ENCODE measurements at regions not wholly inside any gene's neighbourhood (a gene's known extent, or its start where the extent isn't known, plus 50 kb on each side); places are given as distances from the start of the nearest gene placed in this dataset.
"Not testable (repeated sequence)": the region's sequence is repeated elsewhere in the genome, so short reads cannot be mapped to it uniquely, and the experiment has no call there.

- no peak for DNase-seq (ENCODE audit: low read depth)
Measured at GRCh38 chr13:39893808-39894207, 238.3 kb downstream of the COG6 start.

DNA sequence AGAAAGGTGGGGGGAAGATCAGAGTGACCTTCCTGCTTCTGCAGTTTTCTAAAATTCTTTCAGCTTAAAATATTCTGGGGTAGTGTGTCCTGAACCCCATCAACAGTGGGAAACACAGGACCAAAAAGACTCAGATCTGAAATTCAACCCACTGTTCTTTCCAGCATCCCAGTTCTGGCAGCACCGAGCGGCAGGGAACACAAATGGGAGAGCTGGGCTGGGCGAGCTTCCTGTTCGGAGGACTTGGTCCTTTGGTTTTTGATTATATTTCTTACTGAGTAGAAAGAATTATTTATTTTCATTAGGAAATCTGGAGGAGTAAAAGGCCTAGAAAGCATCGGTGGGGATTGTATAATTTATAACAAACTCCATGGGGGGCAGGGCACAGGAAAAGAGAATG lies 239.1 kb downstream of the COG6 start:
- no peak for DNase-seq (ENCODE audit: low read depth)

DNA sequence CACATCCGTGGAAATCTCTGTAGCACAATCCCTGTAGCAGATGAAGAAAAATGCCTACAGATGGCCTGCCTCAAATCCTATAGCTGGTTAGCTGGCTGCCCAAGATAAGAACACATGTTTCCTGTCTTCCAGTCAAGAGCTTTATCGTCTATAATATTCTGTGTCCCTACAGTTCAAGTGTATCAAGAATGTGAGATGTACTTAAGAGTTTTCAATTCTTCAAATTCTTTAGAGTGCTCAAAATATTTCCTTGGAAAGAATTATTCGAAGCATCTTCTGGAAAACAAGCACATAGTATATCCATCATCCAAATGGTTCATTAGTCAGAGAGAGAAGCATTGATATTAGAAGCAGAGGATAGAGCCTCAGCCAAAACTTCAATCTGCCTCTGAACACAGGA lies 239.8 kb downstream of the COG6 start:
- DNase-seq (ENCODE audit: low read depth) = no peak

GRCh38 chr13:39897636-39898035 lies 242.2 kb downstream of the COG6 start:
- no peak for DNase-seq (ENCODE audit: low read depth)

GRCh38 chr13:39900106-39900750 lies 244.8 kb downstream of the COG6 start:
- DNase-seq (ENCODE audit: low read depth) = no peak

- DNase-seq (ENCODE audit: low read depth) = no peak
Measured at GRCh38 chr13:39904959-39905358, 249.5 kb downstream of the COG6 start.

GRCh38 chr13:39909634-39910033 lies 254.2 kb downstream of the COG6 start:
- DNase-seq (ENCODE audit: low read depth) = no peak

DNA sequence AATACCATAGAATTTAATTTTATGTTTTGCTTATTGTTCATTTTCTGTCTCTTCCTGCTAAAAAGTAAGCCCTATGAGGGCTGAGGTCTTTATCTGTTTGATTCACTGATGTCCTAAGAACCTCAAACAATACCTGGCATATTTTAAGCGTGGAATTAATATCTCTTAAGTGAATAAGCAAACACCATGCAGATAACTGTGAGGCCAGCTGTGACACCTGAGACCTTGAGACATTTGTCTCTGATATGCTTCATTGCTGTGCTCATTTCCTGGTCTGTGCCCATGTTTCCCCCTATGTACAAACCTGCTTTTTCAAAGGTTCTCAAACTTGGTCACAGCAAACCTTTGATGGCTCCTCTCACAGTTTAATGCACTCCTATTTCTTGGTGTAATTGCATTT lies 254.6 kb downstream of the COG6 start:
- DNase-seq (ENCODE audit: low read depth) = no peak

- DNase-seq (ENCODE audit: low read depth) = no peak
Measured at GRCh38 chr13:39910833-39911232, 255.4 kb downstream of the COG6 start.

DNA sequence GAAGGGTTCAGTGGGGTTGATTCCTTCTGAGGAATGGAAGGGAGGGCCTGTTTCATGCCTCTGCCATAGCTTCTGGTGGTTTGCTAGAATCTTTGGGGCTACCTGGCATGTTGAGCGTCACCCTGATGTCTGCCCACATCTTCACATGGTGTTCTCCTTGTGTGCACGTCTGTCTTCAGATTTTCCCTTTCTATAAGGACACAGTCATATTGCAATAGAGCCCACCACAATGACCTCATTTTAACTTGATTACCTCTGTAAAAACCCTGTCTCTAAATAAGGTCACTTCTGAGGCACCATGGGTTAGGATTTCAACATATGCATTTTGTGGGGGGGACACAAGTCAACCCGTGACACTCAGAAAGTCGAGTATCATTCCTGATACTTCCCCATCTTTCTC lies 257.9 kb downstream of the COG6 start:
- no peak for DNase-seq (ENCODE audit: low read depth)

DNA sequence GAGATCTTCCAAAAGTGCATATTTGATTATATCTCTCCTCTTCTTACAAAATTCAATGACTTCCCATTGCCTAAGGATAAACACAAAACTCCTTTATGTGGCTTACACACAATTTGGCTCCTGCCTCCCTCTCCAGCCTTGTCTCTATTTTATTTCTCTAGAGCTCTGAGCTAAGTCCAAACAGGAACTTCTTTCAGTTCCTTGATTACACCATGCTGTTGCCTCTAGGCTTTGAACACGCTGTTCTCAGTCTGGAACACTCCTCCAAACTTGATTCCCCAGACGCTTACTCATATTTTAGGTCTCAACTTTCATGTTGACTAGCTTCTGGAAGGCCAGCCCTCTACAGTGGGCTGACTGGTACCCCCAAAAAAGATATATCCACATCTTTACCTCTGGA lies 258.5 kb downstream of the COG6 start:
- DNase-seq (ENCODE audit: low read depth) = no peak

DNA sequence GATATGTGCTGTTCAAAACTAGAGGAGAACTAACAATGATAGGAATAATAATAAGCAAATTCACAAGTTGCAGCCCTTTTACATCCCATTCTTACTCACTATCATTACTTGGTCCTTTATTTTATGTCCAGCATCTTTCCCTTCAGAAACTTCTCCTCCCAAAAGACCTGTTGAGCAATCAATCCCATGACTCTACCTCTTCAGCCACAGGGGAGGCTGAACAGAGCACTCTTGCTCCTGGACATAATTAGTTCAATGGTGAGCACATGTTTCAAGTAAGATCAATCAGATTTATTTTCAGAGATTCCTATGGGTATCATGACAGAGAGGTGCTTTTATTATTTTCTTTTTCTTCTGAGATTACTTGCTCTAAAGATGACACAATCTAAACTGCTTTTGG lies 260.0 kb downstream of the COG6 start:
- DNase-seq (ENCODE audit: low read depth) = no peak

DNA sequence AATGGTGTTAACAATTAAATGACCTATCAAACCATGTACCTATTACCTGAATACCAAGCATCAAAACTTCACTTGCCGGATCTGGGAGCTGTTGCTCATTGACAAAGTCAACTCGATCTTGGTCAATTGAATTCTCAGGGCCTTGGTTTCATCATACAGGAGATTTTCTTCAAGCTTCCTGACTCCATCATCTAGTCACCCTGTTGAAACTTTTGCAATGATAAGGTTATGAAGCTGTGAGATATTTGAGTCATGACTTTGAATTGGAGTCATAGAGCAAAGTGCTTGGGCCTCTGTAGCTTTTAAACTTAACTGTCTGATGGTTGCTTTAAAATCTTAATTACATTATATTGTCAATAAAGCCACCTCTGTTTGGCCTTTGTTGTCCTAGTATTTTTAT lies 260.9 kb downstream of the COG6 start:
- no peak for DNase-seq (ENCODE audit: low read depth)

DNA sequence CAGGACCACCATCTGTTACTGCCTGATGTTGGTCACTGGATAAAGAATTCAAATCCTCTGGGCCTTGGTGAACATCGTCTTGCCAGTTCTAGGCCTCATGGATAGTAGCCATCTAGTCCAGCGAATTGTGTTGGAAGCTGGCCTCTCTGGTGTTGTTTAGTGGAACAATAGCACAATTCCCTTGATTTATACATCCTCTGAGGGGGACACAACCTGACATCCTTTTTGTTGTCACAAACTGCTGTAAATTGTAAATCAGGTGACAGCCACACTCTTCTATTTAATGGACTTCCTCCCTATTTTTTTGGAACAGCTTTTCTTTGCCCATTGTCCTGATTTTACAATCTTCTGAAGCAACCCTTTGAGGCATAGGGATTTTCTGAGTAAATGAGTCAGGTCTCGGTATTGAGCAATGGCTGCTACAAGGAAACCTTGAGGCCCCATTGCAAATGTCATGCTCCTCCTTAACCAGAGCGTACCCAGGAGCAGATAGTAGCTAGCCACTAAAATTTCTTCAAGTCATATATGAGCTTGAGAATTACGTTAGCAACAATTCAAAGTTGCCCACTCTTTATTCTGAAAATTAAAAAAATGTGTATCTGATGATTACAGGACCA lies 263.3 kb downstream of the COG6 start:
- no peak for DNase-seq (ENCODE audit: low read depth)

GRCh38 chr13:39920613-39921012 lies 265.2 kb downstream of the COG6 start:
- DNase-seq (ENCODE audit: low read depth) = no peak

DNA sequence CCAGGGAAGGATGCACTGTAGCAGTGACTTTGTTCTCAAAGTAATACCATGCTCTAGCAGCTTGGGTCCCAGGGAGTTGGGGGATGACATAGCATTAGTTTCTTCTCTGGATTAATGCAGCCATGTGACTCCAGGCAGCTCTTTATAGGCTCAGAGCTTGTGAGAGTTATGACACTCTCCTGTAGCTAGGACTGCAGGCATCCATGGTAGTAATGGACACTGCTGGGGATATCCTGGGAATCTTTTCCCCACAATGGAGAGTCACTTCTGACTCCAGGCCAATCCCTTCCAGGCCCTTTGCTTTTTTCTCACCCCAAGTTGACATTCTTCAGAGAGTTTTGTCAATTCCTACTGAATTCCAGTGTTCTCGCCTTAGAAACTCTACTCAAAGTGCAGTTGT lies 270.9 kb downstream of the COG6 start:
- no peak for DNase-seq (ENCODE audit: low read depth)

DNA sequence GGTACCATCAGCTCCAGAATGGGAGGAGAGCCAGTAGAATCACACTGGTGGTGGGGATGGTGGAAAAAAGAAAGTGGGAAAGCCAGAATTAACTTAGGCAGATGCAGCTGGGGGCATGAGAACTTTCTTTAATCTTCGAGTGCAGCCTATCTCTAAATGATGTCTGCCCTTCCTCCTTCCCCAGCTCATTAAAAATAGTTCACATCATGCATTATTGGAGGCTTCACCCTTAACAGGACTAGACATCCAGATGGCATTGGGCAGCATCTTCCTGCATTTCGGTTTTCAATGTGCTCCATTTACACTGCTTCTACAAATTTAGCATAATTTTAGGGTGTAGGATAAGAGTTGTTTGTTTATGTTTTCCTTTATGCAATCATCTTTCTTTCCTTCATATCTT lies 272.8 kb downstream of the COG6 start:
- no peak for DNase-seq (ENCODE audit: low read depth)

DNA sequence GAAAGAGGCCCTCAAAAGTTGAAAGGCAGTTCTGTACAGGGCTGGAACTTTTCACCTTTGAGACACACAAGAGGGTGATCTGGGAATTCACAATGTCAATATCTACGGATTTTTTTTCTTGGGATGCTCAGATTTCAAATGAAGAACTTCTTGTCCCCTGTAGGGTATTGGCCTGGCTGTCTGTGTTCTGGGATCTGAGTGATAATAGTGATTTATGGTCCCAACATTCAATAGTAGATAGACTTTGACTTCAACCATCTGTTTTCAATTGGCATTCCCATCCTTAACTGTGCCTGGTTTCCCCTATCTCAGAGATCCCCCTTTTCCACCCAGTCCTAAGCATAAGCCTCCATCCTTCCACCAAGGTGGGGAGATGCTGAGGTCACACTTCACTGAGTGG lies 274.1 kb downstream of the COG6 start:
- no peak for DNase-seq (ENCODE audit: low read depth)

GRCh38 chr13:39930060-39930459 lies 274.6 kb downstream of the COG6 start:
- DNase-seq (ENCODE audit: low read depth) = no peak

- no peak for DNase-seq (ENCODE audit: low read depth)
Measured at GRCh38 chr13:39930544-39931444, 275.3 kb downstream of the COG6 start.

DNA sequence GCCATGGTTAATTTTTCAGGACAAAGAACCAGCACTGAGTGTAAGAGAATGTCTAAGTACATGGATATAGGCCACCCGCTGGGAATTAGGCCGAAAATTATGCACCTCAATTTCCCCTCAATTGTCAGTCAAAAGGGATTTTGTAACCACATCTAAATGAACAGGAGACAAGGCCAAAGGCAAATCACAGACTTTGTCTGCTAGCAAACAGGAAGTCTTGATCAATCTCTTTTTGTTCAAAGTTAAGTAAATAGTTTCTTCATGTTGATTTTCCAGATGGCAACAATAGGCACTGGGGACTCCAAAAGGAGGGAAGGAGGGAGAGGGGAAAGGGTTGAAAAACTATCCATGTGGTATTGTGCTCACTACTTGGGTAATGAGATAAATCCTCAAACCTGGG lies 276.0 kb downstream of the COG6 start:
- DNase-seq (ENCODE audit: low read depth) = no peak

GRCh38 chr13:39932514-39932913 lies 277.1 kb downstream of the COG6 start:
- not testable (repeated sequence) for DNase-seq (ENCODE audit: low read depth)

DNA sequence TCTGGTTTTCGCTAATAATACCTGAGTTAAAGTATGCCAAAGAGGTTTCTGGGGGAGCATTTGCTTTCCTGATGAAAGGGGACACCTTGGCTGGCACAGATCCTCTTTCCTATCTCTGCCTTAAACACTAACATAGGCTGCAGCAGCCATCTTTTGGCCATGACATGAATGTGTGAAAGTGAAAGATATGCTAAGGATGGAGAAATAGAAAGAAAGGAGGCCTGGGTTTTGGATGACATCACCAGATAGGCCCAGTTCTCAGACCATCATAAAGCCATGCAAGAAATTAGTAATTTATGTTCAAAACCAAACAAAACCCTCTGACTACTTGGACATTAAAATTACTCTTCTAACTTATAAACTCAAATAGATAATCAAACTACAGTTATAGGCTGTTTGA lies 279.7 kb downstream of the COG6 start:
- DNase-seq (ENCODE audit: low read depth) = no peak
